Lung (tissue), 12 donors: ENCODE measurements at regions not wholly inside any gene's neighbourhood (a gene's known extent, or its start where the extent isn't known, plus 50 kb on each side); places are given as distances from the start of the nearest gene placed in this dataset. TPM values are rescaled to one million over a fixed set of nuclear protein-coding genes. Genes with fewer than 3 reads are reported as not detected.
"Not testable (repeated sequence)": the region's sequence is repeated elsewhere in the genome, so short reads cannot be mapped to it uniquely, and the experiment has no call there.

Experiments used
- ATAC-seq: fragments of 200-7000 bp; cut with Tn5 transposase; one replicate; pipeline ENCODE4 v1.9.1; 2020; ENCODE audit warnings: moderate number of reproducible peaks; ENCODE audit not compliant: insufficient read depth, low FRiP score
- DNase-seq, 3 donors: peaks; one replicate each; pipeline ENCODE4 v3.0.0-alpha.2; 2013 to 2017
- H3K27ac ChIP-seq, 2 donors: one replicate each; pipeline ENCODE4 v1.5.1; 2013; ENCODE audit warnings: mild to moderate bottlenecking in 2 of 2, moderate library complexity in 2 of 2, control low read depth in 1 of 2, inconsistent platforms in 1 of 2, low read depth in 1 of 2, low read length in 1 of 2
- H3K27me3 ChIP-seq, 3 donors: one replicate each; pipeline ENCODE4 v1.5.1; 2013; ENCODE audit warnings: low read length in 2 of 3; ENCODE audit not compliant: control insufficient read depth in 3 of 3, insufficient read depth in 3 of 3
- H3K36me3 ChIP-seq, 4 donors: one replicate each; pipeline ENCODE4 v1.5.1; 2013; ENCODE audit warnings: low read length in 4 of 4, mild to moderate bottlenecking in 1 of 4, moderate library complexity in 1 of 4; ENCODE audit not compliant: control insufficient read depth in 4 of 4, insufficient read depth in 4 of 4
- H3K4me1 ChIP-seq, 5 donors: one replicate each; pipeline ENCODE4 v1.5.1; 2013; ENCODE audit warnings: low read length in 5 of 5, mild to moderate bottlenecking in 2 of 5, moderate library complexity in 1 of 5; ENCODE audit not compliant: control insufficient read depth in 5 of 5, insufficient read depth in 5 of 5
- H3K4me3 ChIP-seq: one replicate; pipeline ENCODE4 v1.5.1; 2013; ENCODE audit warnings: mild to moderate bottlenecking, control low read depth, moderate library complexity
- H3K9ac ChIP-seq, 2 donors: one replicate each; pipeline ENCODE4 v1.5.1; 2013; ENCODE audit warnings: low read length in 2 of 2, control low read depth in 1 of 2; ENCODE audit not compliant: insufficient read depth in 1 of 2
- H3K9me3 ChIP-seq, 4 donors: one replicate each; pipeline ENCODE4 v1.5.1; 2013; ENCODE audit warnings: low read length in 3 of 4, mild to moderate bottlenecking in 1 of 4, moderate library complexity in 1 of 4; ENCODE audit not compliant: control insufficient read depth in 4 of 4, insufficient read depth in 3 of 4
- CTCF ChIP-seq: IDR thresholded peaks from 2 replicates; pipeline ENCODE4 v1.5.1; 2012; ENCODE audit warnings: mild to moderate bottlenecking; ENCODE audit errors: control extremely low read depth, extremely low read depth
- WGBS, 2 donors: extraction: QIAGEN DNeasy Blood & Tissue Kit; methylation state at CpG; one replicate each; pipeline ENCODE4 v1.1.7; 2013; 5-methylcytosine and 5-hydroxymethylcytosine counted together
- small RNA-seq: library from RNA; depleted of rRNA; stranded (forward); fragments of <200 nt; gene quantifications from one replicate; pipeline ENCODE3, GENCODE V24; 2014; ENCODE audit warnings: low replicate concordance
- donor health status: control.
- donor health status: control.
- donor health status: Bipolar disorder and iron deficiency.
- donor health status: healthy.
- donor health status: DM: yes; HTN: yes; CAD: no.

GRCh38 chr10:56466005-56466404 is 104.9 kb upstream of the ZWINT start:
- DNase-seq = no peak
- whole genome bisulfite sequencing, 2 donors = 86 to 91% methylated on average over 6 of the region's 6 CpGs
- Histone ChIP-seq H3K9me3 (peaks cover 0 to 4% (median 0%) of the 10 kb centered on the region in 4 donors), H3K27me3 (no peaks in the 10 kb centered on the region), H3K4me1 (no peaks in the 10 kb centered on the region), H3K9ac (no peak overlapping the region), H3K36me3 (no peaks in the 10 kb centered on the region), H3K27ac (no peak overlapping the region), H3K4me3 (no peak overlapping the region)
- no peak for TF ChIP-seq CTCF
- ATAC-seq = no peak

GRCh38 chr10:56449770-56450169 is 88.7 kb upstream of the ZWINT start:
- TF ChIP-seq CTCF = no peak
- H3K27ac ChIP-seq = no peak overlapping the region
- H3K9me3 ChIP-seq = peaks cover 0 to 4% (median 0%) of the 10 kb centered on the region in 4 donors
- no peak overlapping the region for H3K9ac ChIP-seq
- no peaks in the 10 kb centered on the region for H3K36me3 ChIP-seq
- H3K27me3 ChIP-seq = no peaks in the 10 kb centered on the region
- no peaks in the 10 kb centered on the region for H3K4me1 ChIP-seq
- H3K4me3 ChIP-seq = no peak overlapping the region
- no peak for ATAC-seq
- no peak for DNase-seq

GRCh38 chr10:56447613-56448012 is 86.6 kb upstream of the ZWINT start:
- H3K27me3 ChIP-seq, H3K4me3 ChIP-seq, H3K9ac ChIP-seq, ATAC-seq, H3K27ac ChIP-seq, H3K36me3 ChIP-seq, H3K4me1 ChIP-seq, H3K9me3 ChIP-seq, DNase-seq: not testable (repeated sequence)
- 88 to 89% methylated on average over 10 of the region's 10 CpGs for WGBS, 2 donors

- not testable (repeated sequence) for H3K9me3 ChIP-seq, H3K27me3 ChIP-seq, ATAC-seq, H3K4me1 ChIP-seq, H3K36me3 ChIP-seq, H3K9ac ChIP-seq, H3K27ac ChIP-seq, H3K4me3 ChIP-seq, DNase-seq
- 75 to 88% methylated on average over 1 of the region's 1 CpG for WGBS, 2 donors
Measured at GRCh38 chr10:56441337-56441736, 80.3 kb upstream of the ZWINT start.

Small RNAs in the stretch of these regions (small RNA-seq; reads per million reads assigned to genes)
- gene AL731534.1 = not detected
- not detected for gene MIR3924
- gene RF01299 = 0.29 reads per million, percentile 32 among the genes with 10 or more reads in this experiment
